GM18868 (cell line): ENCODE measurements at regions not wholly inside any gene's neighbourhood (a gene's known extent, or its start where the extent isn't known, plus 50 kb on each side); places are given as distances from the start of the nearest gene placed in this dataset.

Experiments
- ATAC-seq: cut with Tn5 transposase; IDR thresholded peaks from one replicate; pipeline ENCODE4 v1.9.1; 2021; ENCODE audit warnings: mild to moderate bottlenecking, moderate library complexity; ENCODE audit not compliant: unreplicated experiment

DNA sequence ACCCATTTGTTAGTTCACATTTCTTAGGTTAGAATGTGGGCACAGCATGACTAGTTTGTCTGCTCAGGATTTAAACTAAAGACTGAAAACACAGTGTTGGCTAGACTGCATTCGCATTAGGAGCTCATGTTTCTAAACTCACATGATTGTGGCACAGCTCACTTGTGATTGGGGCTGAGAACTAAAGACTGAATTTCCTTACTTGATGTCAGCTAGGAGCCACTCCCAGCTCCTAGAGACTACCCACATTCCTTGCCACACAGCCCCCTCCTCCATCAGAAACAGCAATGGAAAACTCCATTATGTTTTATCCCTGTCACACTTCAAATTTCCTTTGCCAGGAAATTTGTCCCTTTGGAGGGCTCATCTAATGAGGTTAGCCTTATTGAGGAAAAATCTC lies 170.2 kb upstream of the NUDT6 start:
- no peak for ATAC-seq

DNA sequence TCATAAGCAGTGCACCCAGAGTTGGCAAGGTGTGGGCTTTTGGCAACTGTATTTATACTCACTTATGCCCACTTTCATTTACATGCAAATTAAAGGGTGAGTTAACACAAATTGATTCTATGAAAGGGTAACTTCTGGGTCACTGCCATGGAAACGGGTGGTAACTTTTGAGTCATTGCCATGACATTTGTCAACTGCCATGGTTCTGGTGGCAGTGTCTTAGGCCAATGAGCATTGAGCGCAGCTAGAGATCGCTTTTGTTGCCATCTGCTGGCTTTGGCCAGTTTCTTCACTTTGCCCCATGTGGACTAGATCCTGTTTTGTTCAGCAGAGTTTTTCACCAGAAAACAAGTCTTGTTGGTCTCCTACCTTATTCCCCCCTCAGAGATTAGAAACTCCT lies 170.8 kb upstream of the NUDT6 start:
- no peak for ATAC-seq

DNA sequence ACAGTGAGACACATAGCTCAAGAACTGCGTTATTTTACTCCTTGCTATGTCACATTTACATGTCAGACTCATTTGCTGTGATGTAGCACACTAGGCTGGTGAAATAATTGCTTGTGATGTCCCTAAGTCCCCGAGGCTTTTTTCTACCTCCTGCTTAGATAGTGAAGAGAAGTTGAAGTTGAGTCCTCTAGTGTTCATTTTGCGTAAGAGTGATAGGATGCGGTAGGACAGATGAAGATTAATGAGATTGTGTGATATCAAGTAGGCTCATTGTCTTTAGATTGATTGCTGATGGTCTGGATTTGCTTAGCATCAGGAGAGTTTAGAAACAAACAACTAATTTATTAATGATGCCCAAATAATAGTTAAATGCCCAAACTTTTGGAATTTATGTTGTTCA lies 173.6 kb upstream of the NUDT6 start:
- no peak for ATAC-seq

DNA sequence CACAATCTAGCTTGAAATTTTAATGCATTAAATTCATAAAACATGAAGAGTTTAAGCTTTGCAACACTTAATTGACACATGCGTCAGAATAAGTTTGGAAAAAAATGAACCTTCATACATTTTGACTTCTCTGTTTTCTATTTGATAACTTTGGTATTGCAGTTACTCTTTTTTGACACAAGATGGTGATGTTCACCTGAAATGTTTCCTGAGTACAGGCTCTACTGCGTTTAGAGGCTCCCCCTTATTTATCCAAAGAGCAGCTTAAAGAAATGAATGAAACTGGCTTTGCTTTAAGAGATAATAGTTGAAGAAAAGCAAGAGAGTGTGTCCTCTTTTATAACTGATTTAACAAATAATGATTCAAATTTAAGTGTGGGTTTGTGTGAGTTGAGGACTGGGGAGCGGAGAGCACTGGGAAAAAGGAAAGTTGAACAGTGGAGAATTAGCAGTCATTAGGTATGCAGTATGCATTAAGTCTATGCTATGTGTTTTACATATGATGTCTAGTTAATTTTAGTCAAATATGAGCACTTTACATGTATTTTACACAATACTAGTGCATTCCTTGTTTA lies 180.6 kb upstream of the NUDT6 start:
- peak; percentile 90 for ATAC-seq

DNA sequence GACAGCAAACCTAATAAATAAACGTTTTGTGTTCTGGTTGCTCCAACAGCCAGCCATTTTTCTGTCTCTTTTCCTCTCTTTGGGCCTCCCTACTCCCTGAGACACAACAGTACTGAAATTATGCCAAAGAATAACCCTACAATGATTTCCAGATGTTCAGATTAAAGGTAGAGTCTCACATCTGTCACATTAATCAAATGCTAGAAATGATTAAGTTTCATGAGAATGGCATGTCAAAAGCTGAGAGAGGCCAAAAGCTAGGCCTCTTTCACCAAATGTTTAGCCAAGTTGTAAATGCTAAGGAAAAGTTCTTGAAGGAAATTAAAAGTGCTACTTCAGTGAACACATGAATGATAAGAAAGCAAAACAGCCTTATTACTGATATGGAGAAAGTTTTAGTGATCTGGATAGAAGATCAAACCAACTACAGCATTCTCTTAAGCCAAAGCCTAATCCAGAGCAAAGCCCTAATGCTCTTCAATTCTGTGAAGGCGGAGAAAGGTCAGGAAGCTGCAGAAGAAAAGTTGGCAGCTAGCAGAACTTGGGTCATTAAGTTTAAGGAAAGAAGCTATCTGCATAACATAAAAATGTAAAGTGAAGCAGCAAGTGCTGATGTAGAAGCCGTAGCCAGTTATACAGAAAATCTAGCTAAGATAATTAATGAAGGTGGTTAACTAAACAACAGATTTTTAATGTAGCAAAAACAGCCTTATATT lies 182.1 kb upstream of the NUDT6 start:
- ATAC-seq: no peak

DNA sequence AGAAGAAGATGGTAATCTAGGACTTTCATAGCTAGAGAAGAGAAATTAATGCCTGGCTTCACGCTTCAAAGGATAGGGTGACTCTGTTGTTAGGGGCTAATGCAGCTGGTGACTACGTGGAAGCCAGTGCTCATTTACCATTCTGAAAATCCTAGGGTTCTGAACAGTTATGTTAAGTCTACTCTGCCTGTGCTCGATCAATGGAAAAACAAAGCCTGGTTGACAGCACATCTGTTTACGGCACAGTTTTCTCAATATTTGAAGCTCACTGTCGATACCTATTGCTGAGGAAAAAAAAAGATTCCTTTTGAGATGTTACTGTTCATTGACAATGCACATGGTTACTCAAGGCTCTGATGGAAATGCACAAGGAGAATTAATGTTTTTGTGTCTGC lies 182.6 kb upstream of the NUDT6 start:
- no peak for ATAC-seq

DNA sequence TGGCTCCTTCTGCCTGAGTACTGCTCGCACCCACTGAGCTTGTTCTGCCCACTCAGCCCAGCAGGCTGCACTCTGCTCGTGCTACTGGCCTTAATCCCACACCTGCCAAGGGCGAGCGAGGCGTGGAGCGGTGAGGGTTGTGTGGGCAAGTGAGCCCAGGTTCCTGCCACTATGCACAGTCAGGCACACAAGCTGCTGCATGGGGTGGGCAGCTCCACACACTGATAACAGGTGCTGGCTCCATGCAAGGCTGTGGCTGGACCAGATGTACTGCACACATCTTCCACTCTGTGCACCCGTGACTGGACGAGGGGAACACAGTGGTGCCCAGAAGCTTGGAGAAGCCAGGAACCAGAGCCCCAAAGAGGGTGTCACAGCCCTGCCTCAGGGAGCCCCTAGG lies 184.3 kb upstream of the NUDT6 start:
- ATAC-seq: no peak

DNA sequence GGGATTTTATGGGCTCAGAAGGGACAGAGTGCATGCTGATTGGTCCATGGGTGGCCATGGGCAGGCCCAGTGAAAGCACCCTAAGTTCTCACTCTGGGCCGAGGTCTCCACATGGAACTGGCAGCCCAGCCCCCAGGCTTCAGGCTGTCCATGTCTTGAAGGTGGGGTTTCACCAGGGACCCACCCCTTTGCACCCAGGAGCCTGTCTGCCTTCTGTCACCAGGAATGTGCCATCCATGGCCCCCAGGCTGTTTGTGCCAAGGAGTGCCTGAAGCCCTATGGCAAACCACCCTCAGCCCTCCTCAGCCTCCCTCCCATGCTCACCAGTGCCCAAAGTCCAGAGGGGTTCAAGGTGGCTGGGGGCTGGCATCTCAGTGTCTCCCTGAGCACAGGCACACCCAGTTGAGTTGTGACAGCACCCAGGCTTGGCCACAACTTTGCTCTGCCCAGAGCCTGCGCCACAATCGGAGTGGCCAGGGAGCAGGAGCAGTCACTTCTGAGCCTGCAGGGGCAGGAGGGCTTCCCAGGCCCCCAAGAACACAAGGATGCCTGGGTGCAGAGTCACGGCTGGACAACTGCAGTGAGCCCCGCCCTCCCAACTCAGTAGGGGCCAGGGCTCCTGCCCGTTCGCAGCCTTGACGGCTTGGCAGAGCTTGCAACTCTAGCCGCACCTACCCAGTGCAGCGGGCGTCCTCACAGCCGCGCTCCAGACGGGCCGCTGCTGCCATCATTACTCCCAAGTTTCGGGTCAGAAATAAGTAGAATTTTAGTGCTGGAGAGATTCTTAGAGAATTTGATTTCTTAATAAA lies 185.3 kb upstream of the NUDT6 start:
- no peak for ATAC-seq

DNA sequence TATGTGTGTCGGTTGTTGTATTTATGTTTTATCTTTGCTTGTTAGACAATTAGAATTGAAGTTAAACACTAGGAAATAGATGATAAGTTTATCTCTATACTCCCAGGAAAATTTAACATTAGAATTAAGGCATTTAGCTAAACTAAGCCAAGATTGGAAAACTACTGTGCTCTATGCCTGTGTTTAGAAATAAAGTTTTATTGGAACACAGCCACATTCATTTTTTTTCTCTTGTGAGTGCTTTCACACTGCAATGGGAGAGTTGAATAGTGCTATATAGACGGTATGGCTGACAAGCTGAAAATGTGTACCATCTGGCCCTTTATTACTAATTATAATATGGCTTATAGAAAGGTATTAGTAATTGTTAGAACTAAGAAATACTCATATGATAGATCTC lies 186.7 kb upstream of the NUDT6 start:
- no peak for ATAC-seq

DNA sequence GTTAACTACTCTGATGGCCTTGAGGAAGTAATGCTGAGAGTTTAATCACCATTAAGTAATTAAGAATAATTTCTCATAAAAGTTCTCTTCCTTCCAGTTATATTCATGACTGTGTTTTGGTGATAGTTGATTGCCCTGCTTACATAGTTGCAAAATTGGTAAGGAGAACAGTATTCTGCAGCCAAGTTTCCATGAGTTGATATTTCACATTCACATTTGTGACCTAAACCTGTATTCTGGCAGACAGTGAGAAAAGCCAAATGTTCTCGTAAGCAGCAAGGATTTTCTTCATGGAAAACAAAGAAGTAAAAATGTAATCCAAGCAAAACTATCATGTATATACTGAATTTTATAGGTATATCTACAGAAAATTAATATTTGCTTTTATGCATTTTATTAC lies 187.8 kb upstream of the NUDT6 start:
- ATAC-seq: no peak

DNA sequence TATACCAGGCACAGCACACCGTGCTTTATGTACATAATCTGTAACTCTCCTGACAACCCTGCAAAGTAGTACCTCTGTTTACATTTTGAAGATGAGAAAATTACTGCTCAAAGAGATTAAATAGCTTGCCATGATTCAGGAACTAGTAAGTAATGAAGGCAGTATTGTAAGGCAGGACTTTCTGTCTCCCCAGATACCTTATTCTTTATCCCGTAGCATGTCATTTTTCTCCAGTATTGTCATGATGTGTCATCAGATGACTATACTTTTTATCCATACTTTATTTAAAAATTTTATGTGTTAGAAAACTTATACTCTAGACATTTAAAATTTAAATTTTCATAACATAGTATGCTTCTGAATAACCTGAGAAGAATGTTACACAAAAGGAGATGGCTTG lies 188.3 kb upstream of the NUDT6 start:
- ATAC-seq: no peak

DNA sequence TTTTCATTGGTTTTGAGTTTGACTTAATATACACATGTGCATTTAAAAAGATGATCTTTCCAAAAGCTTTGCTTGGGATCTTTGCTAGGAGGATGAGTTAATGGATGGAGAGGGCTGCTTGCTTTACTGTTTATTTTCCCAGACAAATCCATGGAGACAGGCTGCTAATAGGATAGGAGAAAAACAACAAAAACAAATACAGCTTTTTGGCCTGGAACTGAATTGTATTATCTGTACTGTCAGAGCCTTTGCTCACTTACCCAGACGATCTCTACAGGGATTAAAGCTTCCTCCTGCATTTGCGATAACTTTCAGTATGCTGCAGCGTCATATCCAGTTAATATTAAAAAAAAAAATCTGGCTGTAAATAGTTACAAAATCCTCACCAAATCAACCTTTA lies 190.8 kb upstream of the NUDT6 start:
- ATAC-seq: no peak

DNA sequence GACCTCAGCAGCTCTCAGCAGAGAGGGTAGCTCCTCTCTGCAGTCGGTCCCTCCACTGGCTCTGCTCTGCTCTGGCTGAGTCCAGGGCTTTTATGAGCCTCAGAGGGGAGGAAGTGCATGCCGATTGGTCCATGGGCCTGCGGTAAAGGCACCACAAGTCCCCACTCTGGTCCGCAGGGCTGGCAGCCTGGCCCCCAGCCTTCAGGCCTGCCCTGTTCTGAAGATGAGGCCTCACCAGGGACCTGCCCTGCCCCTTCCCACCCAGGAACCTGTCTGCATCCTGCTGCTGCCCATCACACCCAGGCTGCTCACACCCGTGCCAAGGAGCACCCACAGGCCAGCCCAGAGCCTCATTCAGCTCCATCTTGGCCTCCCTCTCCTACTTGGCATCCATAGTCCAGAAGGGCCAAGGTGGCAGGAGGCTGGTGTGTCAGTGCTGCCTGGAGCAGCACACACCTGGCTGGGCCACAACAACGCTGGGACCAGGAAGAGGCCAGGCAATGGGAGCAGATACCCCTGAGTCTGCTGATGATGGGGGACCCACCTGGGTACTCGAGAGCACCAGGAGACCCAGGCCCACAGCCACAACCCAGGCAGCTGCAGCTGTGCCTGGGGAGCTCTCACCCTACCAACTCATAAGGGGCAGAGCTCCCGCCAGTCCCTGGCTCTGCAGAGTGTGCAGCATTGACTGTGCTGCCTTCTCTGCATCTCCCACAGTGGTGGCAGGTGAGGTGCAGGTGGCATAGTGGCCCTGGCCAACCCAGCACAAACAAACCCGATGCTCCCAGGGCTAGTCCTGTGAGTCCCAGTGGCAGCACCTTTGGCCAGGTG lies 191.9 kb upstream of the NUDT6 start:
- ATAC-seq: no peak

DNA sequence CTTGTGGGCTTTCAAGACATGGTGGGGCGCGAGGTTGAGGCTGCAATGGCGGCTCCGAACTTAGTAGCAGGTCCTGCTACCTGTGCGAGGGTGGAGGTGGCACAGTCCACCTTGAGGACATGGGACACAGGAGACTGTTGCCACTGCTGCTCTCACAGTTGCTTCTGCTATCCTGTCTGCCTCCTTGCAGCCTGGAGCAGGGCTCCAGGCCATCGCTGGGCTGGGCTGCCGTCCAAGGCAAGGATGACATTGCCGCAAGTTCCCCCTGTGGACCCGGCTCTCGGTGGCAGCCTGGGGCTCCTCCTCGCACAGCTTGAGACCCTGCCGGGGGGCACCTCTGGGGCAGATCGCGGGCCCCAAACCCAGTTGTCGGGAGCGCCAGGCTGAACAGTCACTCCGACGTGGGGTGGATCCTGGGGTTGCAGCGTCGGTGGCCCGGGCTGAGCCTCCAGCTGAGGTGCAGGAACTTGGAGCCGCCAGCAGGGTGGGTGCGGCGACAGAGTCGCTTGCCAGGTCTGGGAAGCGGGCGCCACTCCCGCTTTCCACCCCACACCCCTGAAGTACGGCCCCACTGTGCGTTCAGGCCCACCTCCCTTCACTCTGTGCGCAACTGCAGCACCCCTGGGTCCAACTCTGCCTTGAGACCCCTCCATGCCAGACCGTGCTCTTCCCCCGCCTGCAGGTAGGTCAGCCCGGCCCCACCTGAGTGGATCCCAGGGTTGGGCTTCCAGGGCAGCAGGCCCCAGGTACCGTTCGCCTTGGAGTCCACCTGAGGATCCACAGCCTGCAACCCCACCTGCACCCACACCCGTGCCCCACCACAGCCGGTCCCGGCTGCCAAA lies 192.7 kb upstream of the NUDT6 start:
- no peak for ATAC-seq

DNA sequence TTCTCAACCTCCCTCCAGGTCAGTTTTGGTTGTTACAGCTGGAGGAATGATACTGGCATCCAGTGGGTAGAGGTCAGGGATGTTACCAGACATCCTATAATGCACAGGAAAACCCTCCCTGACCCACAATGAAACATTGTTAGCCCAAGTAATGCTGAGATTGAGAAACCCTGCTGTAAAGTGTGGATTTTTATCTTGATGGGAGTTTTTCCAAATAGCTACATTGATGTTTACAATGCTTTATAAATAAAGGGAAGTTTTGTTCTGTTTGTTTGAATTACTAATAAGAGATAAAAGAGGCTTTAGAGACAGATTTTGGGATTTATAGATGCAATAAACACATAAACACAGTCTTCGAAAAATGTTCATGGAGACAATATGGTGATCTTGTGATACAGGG lies 194.0 kb upstream of the NUDT6 start:
- no peak for ATAC-seq

DNA sequence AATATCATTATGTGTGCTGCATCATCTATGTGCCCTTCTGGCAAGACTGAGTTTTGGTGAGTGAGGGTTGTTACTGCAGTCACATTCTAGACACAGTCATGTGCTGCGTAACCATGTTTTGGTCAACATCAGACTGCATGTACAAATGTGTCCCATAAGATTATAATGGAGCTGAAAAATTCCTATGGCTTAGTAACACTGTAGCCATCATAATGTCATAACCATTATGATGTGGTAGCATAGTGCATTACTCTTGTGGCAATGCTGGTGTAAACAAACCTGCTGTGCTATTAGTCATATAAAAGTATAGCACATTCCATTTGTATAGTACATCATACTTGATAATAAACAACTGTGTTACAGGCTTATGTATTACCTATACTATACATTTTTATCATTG lies 198.1 kb upstream of the NUDT6 start:
- no peak for ATAC-seq

DNA sequence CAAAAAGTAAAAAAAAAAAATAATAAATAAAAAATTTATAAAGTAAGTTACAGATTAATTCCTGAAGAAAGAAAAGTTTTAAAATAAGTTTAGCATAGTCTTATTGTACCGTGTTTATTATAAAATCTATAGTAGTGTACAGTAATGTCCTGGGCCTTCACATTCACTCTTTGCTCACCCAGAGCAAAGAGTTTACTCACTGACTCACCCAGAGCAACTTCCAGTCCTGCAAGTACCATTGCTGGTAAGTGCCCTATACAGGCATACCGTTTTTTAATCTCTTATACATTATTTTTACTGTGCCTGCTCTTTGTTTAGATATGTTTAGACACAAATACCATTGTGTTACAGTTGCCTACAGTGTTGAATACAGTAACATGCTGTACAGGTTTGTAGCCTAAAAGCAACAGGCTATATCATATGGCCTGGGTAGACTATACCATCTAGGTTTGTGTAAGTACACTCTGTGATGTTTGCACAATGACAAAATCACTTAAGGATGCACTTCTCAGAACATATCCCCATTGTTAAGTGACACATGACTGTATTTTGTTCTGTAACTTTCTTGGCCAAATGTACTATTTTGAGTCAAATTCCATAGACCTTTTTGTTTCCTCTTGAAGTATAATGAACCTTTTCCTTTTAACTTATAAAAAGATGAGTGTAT lies 199.0 kb upstream of the NUDT6 start:
- no peak for ATAC-seq

DNA sequence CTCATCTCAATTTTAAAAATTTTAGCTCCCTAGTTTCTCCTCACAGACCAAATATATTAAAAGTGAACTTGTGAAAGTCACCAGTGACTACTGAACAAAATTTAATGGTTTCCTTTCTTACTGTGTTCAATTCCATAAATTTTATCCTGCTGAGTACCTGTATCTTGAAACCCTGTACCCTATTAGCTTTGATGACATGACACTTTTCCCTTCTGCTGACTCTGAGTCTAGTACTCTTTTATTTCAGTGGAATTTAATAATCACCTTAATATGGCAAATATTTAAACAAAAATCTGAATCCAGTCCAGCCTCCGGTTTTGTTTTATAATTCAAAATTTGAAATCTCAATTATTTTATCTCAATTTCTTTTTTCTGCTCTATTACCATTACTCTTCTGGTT lies 203.1 kb upstream of the NUDT6 start:
- ATAC-seq: no peak

DNA sequence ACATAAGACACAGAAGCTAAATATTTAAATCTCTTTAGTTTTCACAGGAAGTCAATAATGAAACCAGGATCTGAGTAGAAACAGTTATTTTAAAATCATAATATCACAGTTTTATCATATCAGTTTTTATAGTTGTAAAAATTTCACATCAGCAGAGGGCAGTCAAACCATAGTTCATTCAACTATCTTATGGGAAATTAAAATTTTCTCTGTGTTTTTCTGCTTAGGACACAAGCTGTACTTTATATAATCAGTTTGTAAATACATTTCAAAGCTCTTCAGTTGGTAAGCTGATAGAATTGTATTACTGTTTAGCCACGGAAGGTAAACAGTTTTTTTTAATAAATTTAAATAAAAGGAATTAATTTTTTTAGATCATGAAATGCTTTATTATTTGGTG lies 204.8 kb upstream of the NUDT6 start:
- no peak for ATAC-seq

DNA sequence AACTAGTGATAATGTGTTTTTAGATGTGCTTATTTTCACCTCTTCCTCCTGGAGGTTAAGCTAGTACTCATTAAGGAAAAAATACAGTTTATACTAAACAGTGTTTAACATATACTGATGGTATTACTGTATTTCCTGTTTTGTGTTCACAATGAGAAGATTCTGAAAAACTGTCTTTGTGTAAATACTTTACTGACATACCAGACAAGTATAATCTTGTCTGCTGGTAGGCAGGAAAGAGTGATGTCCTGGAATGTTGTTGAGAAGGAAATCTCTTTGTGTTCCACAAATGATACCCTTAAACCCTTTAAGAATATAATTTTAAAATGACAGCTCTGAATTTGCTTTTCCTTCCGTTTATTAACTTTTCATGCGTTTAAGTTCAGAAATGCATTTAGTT lies 205.5 kb upstream of the NUDT6 start:
- ATAC-seq: no peak
